UCSD-AML1 (cell line): ENCODE measurements at regions not wholly inside any gene's neighbourhood (a gene's known extent, or its start where the extent isn't known, plus 50 kb on each side); places are given as distances from the start of the nearest gene placed in this dataset.
"Not testable (repeated sequence)": the region's sequence is repeated elsewhere in the genome, so short reads cannot be mapped to it uniquely, and the experiment has no call there.

Source experiments
- DNase-seq: peaks from one replicate; lab custom pipeline; 2025; ENCODE audit not compliant: unreplicated experiment; lab: John Stamatoyannopoulos, UW

GRCh38 chr6:86619428-86619827 lies 317.9 kb upstream of the HTR1E start:
- DNase-seq = no peak

GRCh38 chr6:86615299-86615698 lies 322.0 kb upstream of the HTR1E start:
- DNase-seq = no peak

GRCh38 chr6:86609549-86610388 lies 327.6 kb upstream of the HTR1E start:
- no peak for DNase-seq

GRCh38 chr6:86603364-86603763 lies 334.0 kb upstream of the HTR1E start:
- not testable (repeated sequence) for DNase-seq

GRCh38 chr6:86602093-86602492 lies 335.2 kb upstream of the HTR1E start:
- not testable (repeated sequence) for DNase-seq

GRCh38 chr6:86598969-86599368 lies 338.4 kb upstream of the HTR1E start:
- not testable (repeated sequence) for DNase-seq

GRCh38 chr6:86595641-86596040 lies 341.7 kb upstream of the HTR1E start:
- DNase-seq = no peak

- no peak for DNase-seq
Measured at GRCh38 chr6:86586195-86586594, 351.1 kb upstream of the HTR1E start.

- DNase-seq = no peak
Measured at GRCh38 chr6:86581833-86582232, 355.5 kb upstream of the HTR1E start.

GRCh38 chr6:86563197-86563596 lies 374.1 kb upstream of the HTR1E start:
- no peak for DNase-seq

- DNase-seq = no peak
Measured at GRCh38 chr6:86558318-86558717, 379.0 kb upstream of the HTR1E start.

GRCh38 chr6:86537292-86537861 lies 400.0 kb upstream of the HTR1E start:
- no peak for DNase-seq

- no peak for DNase-seq
Measured at GRCh38 chr6:86536121-86536520, 401.2 kb upstream of the HTR1E start.

- DNase-seq = no peak
Measured at GRCh38 chr6:86535100-86535499, 402.2 kb upstream of the HTR1E start.

- DNase-seq = no peak
Measured at GRCh38 chr6:86529635-86530034, 407.7 kb upstream of the HTR1E start.

GRCh38 chr6:86526238-86526637 lies 411.1 kb upstream of the HTR1E start:
- DNase-seq = no peak

- no peak for DNase-seq
Measured at GRCh38 chr6:86516087-86516486, 421.2 kb upstream of the HTR1E start.

- DNase-seq = no peak
Measured at GRCh38 chr6:86511962-86512361, 425.4 kb upstream of the HTR1E start.

- no peak for DNase-seq
Measured at GRCh38 chr6:86508230-86508629, 429.1 kb upstream of the HTR1E start.

- no peak for DNase-seq
Measured at GRCh38 chr6:86502497-86502896, 434.8 kb upstream of the HTR1E start.

- no peak for DNase-seq
Measured at GRCh38 chr6:86500035-86500434, 437.3 kb upstream of the HTR1E start.

GRCh38 chr6:86489042-86489441 lies 448.3 kb upstream of the HTR1E start:
- DNase-seq = not testable (repeated sequence)
